ENCODE measurements at regions not wholly inside any gene's neighbourhood (a gene's known extent, or its start where the extent isn't known, plus 50 kb on each side); places are given as distances from the start of the nearest gene placed in this dataset.
"Not testable (repeated sequence)": the region's sequence is repeated elsewhere in the genome, so short reads cannot be mapped to it uniquely, and the experiment has no call there.

- DNase-seq (ENCODE audit: low spot score) = no peak
Observed at GRCh38 chr5:79924936-79925893, 65.8 kb downstream of the MTX3 start.

GRCh38 chr5:79923431-79923830 lies 67.6 kb downstream of the MTX3 start:
- intact Hi-C loops (cut with DNase I) = no loop called here
- DNase-seq (ENCODE audit: low spot score) = no peak

More at GRCh38 chr5:79924936-79925893, 65.8 kb downstream of the MTX3 start:
- intact Hi-C loops (cut with DNase I) = no loop called here

- intact Hi-C loops (cut with DNase I) = no loop called here
- no peak for DNase-seq (ENCODE audit: low spot score)
Observed at GRCh38 chr5:79922626-79923025, 68.4 kb downstream of the MTX3 start.

GRCh38 chr5:79907452-79907851 lies 83.6 kb downstream of the MTX3 start:
- intact Hi-C loops (cut with DNase I); DNase-seq (ENCODE audit: low spot score): not testable (repeated sequence)

GRCh38 chr5:79902571-79902970 lies 88.5 kb downstream of the MTX3 start:
- intact Hi-C loops (cut with DNase I); DNase-seq (ENCODE audit: low spot score): not testable (repeated sequence)

GRCh38 chr5:79901631-79902030 lies 89.4 kb downstream of the MTX3 start:
- no peak for DNase-seq (ENCODE audit: low spot score)
- intact Hi-C loops (cut with DNase I) = no loop called here

- intact Hi-C loops (cut with DNase I) = no loop called here
Observed at GRCh38 chr5:79898611-79899010, 92.5 kb downstream of the MTX3 start.

GRCh38 chr5:79893976-79894375 lies 97.1 kb downstream of the MTX3 start:
- DNase-seq (ENCODE audit: low spot score) = no peak
- intact Hi-C loops (cut with DNase I) = no loop called here

More at GRCh38 chr5:79898611-79899010, 92.5 kb downstream of the MTX3 start:
- no peak for DNase-seq (ENCODE audit: low spot score)

GRCh38 chr5:79893485-79893884 lies 97.6 kb downstream of the MTX3 start:
- no peak for DNase-seq (ENCODE audit: low spot score)
- intact Hi-C loops (cut with DNase I) = no loop called here

GRCh38 chr5:79890930-79891249 lies 100.2 kb downstream of the MTX3 start:
- intact Hi-C loops (cut with DNase I) = no loop called here
- no peak for DNase-seq (ENCODE audit: low spot score)

- intact Hi-C loops (cut with DNase I) = no loop called here
Observed at GRCh38 chr5:79890119-79890929, 100.7 kb downstream of the MTX3 start.

GRCh38 chr5:79888643-79889042 lies 102.4 kb downstream of the MTX3 start:
- intact Hi-C loops (cut with DNase I) = no loop called here
- no peak for DNase-seq (ENCODE audit: low spot score)

More at GRCh38 chr5:79890119-79890929, 100.7 kb downstream of the MTX3 start:
- no peak for DNase-seq (ENCODE audit: low spot score)

- intact Hi-C loops (cut with DNase I) = no loop called here
- no peak for DNase-seq (ENCODE audit: low spot score)
Observed at GRCh38 chr5:79886925-79887655, 104.0 kb downstream of the MTX3 start.

- DNase-seq (ENCODE audit: low spot score) = no peak
- intact Hi-C loops (cut with DNase I) = no loop called here
Observed at GRCh38 chr5:79886456-79886855, 104.6 kb downstream of the MTX3 start.

- intact Hi-C loops (cut with DNase I); DNase-seq (ENCODE audit: low spot score): not testable (repeated sequence)
Observed at GRCh38 chr5:79879880-79880279, 111.2 kb downstream of the MTX3 start.

- intact Hi-C loops (cut with DNase I) = no loop called here
- DNase-seq (ENCODE audit: low spot score) = no peak
Observed at GRCh38 chr5:79878721-79879336, 112.2 kb downstream of the MTX3 start.

GRCh38 chr5:79878136-79878679 lies 112.9 kb downstream of the MTX3 start:
- intact Hi-C loops (cut with DNase I) = no loop called here
- no peak for DNase-seq (ENCODE audit: low spot score)

GRCh38 chr5:79876456-79876855 lies 114.6 kb downstream of the MTX3 start:
- no peak for DNase-seq (ENCODE audit: low spot score)
- intact Hi-C loops (cut with DNase I) = no loop called here

GRCh38 chr5:79875230-79875629 lies 115.8 kb downstream of the MTX3 start:
- intact Hi-C loops (cut with DNase I) = no loop called here
- DNase-seq (ENCODE audit: low spot score) = no peak

Data from posterior vena cava (tissue), 2 donors.